ENCODE measurements at regions not wholly inside any gene's neighbourhood (a gene's known extent, or its start where the extent isn't known, plus 50 kb on each side); places are given as distances from the start of the nearest gene placed in this dataset.

- no peak for TF ChIP-seq CTCF (IDR thresholded peaks at IDR 0.05; ENCODE audit: low read depth, low read length)
- no peak overlapping the region for H3K4me3 ChIP-seq (ENCODE audit: low read depth, low read length)
These were observed 175.7 kb downstream of the DHX15 start for GRCh38 chr4:24408640-24409039.

GRCh38 chr4:24405926-24406325, 178.4 kb downstream of the DHX15 start:
- TF ChIP-seq CTCF (IDR thresholded peaks at IDR 0.05; ENCODE audit: low read depth, low read length) = no peak
- H3K4me3 ChIP-seq (ENCODE audit: low read depth, low read length) = no peak overlapping the region

- TF ChIP-seq CTCF (IDR thresholded peaks at IDR 0.05; ENCODE audit: low read depth, low read length) = no peak
- no peak overlapping the region for H3K4me3 ChIP-seq (ENCODE audit: low read depth, low read length)
These were observed 179.0 kb downstream of the DHX15 start for GRCh38 chr4:24405341-24405740.

GRCh38 chr4:24404281-24404680, 180.1 kb downstream of the DHX15 start:
- no peak for TF ChIP-seq CTCF (IDR thresholded peaks at IDR 0.05; ENCODE audit: low read depth, low read length)
- H3K4me3 ChIP-seq (ENCODE audit: low read depth, low read length) = no peak overlapping the region

- TF ChIP-seq CTCF (IDR thresholded peaks at IDR 0.05; ENCODE audit: low read depth, low read length) = no peak
- H3K4me3 ChIP-seq (ENCODE audit: low read depth, low read length) = no peak overlapping the region
These were observed 181.1 kb downstream of the DHX15 start for GRCh38 chr4:24403265-24403664.

GRCh38 chr4:24400537-24400936, 183.8 kb downstream of the DHX15 start:
- H3K4me3 ChIP-seq (ENCODE audit: low read depth, low read length) = no peak overlapping the region
- TF ChIP-seq CTCF (IDR thresholded peaks at IDR 0.05; ENCODE audit: low read depth, low read length) = no peak

GRCh38 chr4:24396988-24397387, 187.4 kb downstream of the DHX15 start:
- no peak for TF ChIP-seq CTCF (IDR thresholded peaks at IDR 0.05; ENCODE audit: low read depth, low read length)
- no peak overlapping the region for H3K4me3 ChIP-seq (ENCODE audit: low read depth, low read length)
